Thoracic aorta (tissue), 2 donors: ENCODE measurements at regions not wholly inside any gene's neighbourhood (a gene's known extent, or its start where the extent isn't known, plus 50 kb on each side); places are given as distances from the start of the nearest gene placed in this dataset.

Experiments
- ATAC-seq: fragments of 150-250 bp; one replicate; pipeline ENCODE4 v1.8.0; 2017; ENCODE audit warnings: low read depth; ENCODE audit not compliant: insufficient number of reproducible peaks, low FRiP score
- DNase-seq: peaks from one replicate; pipeline ENCODE4 v3.0.0-alpha.2; 2020; ENCODE audit warnings: low spot score
- H3K27ac ChIP-seq, 2 donors: fragments of 200-600 bp; sonication (generic); 1 replicate in 1 of 2; 2 replicates in 1 of 2; pipeline ENCODE4 v1.5.1; 2016; ENCODE audit warnings: mild to moderate bottlenecking in 2 of 2, moderate library complexity in 2 of 2
- H3K27me3 ChIP-seq: fragments of 200-600 bp; sonication (generic); replicated peaks from 2 replicates; pipeline ENCODE4 v1.6.0; 2016; ENCODE audit warnings: mild to moderate bottlenecking; ENCODE audit not compliant: insufficient read depth
- H3K36me3 ChIP-seq: fragments of 200-600 bp; sonication (generic); one replicate; pipeline ENCODE4 v1.5.1; 2016
- H3K4me1 ChIP-seq, 2 donors: fragments of 200-600 bp; sonication (generic); 1 replicate in 1 of 2; 2 replicates in 1 of 2; pipeline versions ENCODE4 v1.5.1 to v1.6.0; 2016; ENCODE audit warnings: low read depth in 2 of 2, mild to moderate bottlenecking in 1 of 2; ENCODE audit not compliant: control insufficient read depth in 1 of 2
- H3K4me3 ChIP-seq: fragments of 200-600 bp; sonication (generic); 2 replicates; pipeline ENCODE4 v1.5.1; 2016; ENCODE audit warnings: mild to moderate bottlenecking
- H3K9me3 ChIP-seq: fragments of 200-600 bp; sonication (generic); 2 replicates; pipeline ENCODE4 v1.5.1; 2016
- TF ChIP-seq, protein P1 (sequence below): fragments of 200-600 bp; sonication (generic); IDR thresholded peaks from one replicate; pipeline ENCODE4 v1.5.1; 2019; ENCODE audit warnings: antibody characterized with exemption

DNA sequence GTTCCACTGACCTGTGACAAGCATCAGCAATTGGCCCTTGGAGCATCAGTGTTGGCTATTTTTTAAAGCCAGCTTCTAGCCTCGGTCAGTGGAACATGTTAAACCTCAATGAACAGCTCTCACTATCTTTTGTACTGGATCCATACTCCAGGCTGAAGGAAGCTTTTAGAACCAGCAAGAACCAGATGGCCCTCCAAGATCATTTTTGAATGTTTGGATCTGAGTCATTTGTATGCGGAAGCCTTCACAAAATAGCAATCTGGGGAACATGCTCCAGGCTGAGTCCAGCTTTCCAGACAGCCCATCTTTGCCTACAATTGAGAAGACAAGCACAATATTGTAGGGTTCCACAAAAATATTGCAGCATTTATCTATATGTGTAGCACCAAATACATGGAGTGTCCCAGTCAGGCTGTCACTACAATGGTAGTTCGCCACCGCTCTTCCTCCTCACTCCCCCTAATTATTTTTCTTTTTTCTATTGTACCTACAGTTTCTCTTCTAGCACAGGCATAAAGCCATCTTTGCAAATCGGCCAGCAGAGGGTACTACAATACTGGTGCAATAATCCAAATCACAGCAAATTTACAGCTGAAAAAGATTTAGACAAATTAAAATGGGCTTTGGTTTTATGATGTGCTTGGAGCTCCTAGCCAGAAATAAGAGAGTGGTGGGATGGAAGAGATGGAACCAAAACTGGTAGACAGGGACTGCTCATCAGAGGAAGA lies 177.4 kb upstream of the BLID start:
- Histone ChIP-seq H3K4me1 (peaks cover 0 to 12% of the 10 kb centered on the region in 2 donors), H3K4me3 (no peak overlapping the region), H3K36me3 (no peaks in the 10 kb centered on the region), H3K9me3 (no peaks in the 10 kb centered on the region), H3K27me3 (no peaks in the 10 kb centered on the region), H3K27ac (peak overlapping the region; percentile 21 to 58)
- TF ChIP-seq, protein P1, sequence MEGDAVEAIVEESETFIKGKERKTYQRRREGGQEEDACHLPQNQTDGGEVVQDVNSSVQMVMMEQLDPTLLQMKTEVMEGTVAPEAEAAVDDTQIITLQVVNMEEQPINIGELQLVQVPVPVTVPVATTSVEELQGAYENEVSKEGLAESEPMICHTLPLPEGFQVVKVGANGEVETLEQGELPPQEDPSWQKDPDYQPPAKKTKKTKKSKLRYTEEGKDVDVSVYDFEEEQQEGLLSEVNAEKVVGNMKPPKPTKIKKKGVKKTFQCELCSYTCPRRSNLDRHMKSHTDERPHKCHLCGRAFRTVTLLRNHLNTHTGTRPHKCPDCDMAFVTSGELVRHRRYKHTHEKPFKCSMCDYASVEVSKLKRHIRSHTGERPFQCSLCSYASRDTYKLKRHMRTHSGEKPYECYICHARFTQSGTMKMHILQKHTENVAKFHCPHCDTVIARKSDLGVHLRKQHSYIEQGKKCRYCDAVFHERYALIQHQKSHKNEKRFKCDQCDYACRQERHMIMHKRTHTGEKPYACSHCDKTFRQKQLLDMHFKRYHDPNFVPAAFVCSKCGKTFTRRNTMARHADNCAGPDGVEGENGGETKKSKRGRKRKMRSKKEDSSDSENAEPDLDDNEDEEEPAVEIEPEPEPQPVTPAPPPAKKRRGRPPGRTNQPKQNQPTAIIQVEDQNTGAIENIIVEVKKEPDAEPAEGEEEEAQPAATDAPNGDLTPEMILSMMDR, result peak; percentile 32
- peak; percentile 20 for ATAC-seq
- DNase-seq, result no peak

DNA sequence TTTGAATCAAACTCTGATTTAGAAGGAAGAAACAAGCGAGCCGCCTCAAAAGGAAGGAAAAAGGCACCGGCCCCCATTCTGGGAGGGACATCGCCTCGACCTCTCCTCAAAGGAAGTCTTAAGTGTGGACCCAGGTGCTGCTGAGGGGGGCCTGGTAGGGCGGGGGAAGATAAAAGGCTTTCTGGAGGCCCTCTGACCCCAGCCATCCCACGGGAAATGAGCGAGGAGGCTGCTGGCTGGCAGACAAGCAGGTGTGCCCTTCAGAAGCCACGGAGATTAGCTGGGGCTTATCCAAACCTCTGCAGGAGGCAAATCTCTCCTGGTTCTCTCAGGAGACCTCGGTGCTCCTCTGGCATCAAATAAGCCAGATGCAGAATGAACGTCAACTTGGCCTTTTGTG lies 171.4 kb upstream of the BLID start:
- no peaks in the 10 kb centered on the region for H3K36me3 ChIP-seq
- H3K27ac ChIP-seq, result no peak overlapping the region
- DNase-seq (no peak), ATAC-seq (no peak)
- no peak overlapping the region for H3K4me3 ChIP-seq
- H3K9me3 ChIP-seq, result no peaks in the 10 kb centered on the region
- peaks cover 0 to 16% of the 10 kb centered on the region in 2 donors for H3K4me1 ChIP-seq
- TF ChIP-seq, protein P1, result no peak
- no peaks in the 10 kb centered on the region for H3K27me3 ChIP-seq

DNA sequence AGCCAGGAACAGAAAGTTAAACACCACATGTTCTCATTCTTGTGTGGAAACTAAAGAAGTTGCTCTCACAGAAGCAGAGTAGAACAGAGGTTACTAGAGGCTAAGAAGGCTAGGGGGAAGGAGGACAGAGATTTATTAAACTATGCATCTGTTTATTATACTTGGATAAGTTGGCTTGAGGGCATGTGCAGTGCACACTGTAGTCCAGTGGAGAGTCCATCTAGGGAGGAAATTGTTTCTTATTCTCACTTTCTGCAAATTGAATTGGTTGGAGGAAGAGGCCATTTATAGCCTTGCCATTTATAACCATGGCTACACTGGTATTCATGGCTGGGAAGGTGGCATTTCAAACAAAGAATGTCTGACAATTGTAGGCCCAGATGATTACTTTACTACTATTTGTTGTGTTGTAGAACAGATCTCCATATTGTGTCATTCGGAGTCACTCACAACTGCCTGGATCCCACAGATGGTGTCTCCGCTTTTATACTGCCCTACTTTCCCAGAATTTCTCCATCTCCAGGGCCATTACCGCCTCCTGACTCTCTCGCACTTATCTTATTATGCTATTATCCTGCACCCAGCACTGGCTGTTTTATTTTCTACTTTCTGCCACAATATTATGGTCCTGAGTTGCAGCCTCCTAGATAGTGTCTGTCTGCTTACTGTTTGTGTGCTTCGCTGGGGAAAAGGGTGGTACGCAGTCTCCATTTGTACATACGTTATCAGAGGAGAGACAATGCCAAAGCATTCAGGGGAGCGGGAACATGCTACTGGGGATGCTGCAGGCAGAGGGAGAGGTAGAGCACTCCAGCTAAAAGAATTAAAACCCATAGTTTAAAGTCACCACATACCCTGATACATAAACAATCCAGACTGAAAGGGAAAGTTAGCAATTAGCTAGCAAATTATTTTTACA lies 169.3 kb upstream of the BLID start:
- peak overlapping the region; percentile 26 to 57 for H3K27ac ChIP-seq
- H3K4me1 ChIP-seq, result peaks cover 0 to 16% of the 10 kb centered on the region in 2 donors
- no peaks in the 10 kb centered on the region for H3K9me3 ChIP-seq
- H3K27me3 ChIP-seq, result no peaks in the 10 kb centered on the region
- no peak overlapping the region for H3K4me3 ChIP-seq
- TF ChIP-seq, protein P1, result no peak
- H3K36me3 ChIP-seq, result no peaks in the 10 kb centered on the region
- DNase-seq, result no peak
- no peak for ATAC-seq

DNA sequence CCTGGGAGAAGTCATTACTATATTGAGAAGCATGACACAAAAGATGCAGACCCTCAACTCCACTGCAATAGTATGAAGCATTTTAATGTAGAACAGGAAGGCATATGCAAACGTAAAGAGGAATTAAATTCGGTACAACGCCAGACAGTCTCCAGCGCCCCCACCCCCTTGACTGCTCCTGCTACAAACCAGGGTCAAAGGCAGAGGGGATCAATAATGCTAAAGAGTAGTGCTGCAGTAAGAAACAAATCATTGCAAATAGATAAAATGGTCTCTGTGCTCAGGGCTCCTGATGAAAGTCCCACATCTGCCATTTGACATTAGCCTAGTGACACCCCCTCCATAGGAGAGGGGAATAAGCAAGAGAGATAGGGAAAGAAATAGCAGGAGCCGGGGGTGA lies 164.9 kb upstream of the BLID start:
- Histone ChIP-seq H3K9me3 (no peaks in the 10 kb centered on the region), H3K4me3 (no peak overlapping the region), H3K27me3 (no peaks in the 10 kb centered on the region), H3K27ac (no peak overlapping the region), H3K4me1 (peaks cover 0 to 7% of the 10 kb centered on the region in 2 donors), H3K36me3 (no peaks in the 10 kb centered on the region)
- DNase-seq (no peak), ATAC-seq (no peak)
- TF ChIP-seq, protein P1, result no peak

DNA sequence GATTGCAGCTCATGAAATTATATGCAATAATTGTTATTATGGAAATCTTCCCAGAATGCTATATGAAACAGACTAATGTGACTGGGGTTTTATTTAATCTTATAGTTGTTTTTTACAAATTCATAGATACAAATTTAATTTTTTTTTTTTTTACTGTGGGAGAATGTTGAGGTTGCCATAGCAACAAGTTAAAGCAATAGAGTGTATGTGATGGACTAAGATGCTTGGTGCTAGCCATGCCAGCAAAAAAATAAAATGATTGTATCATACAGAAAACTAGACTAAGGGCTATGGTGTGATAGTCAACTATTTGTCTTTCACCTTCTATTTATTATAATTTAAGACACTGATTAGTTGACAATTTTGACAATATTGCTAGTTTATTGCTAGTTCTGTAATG lies 163.2 kb upstream of the BLID start:
- Histone ChIP-seq H3K27ac (no peak overlapping the region), H3K9me3 (no peaks in the 10 kb centered on the region), H3K4me3 (no peak overlapping the region), H3K27me3 (no peaks in the 10 kb centered on the region), H3K36me3 (no peaks in the 10 kb centered on the region), H3K4me1 (peaks cover 0 to 12% of the 10 kb centered on the region in 2 donors)
- TF ChIP-seq, protein P1, result no peak
- ATAC-seq (no peak), DNase-seq (no peak)
